Fibroblast of lung (primary cell): ENCODE measurements at regions not wholly inside any gene's neighbourhood (a gene's known extent, or its start where the extent isn't known, plus 50 kb on each side); places are given as distances from the start of the nearest gene placed in this dataset.
"Not testable (repeated sequence)": the region's sequence is repeated elsewhere in the genome, so short reads cannot be mapped to it uniquely, and the experiment has no call there.

Experiments used
- DNase-seq, 2 donors: peaks; one replicate each; pipeline versions ENCODE4 v3.0.0 to v3.0.0-alpha.2; 2010; ENCODE audit warnings: low read depth in 2 of 2
- H2AFZ ChIP-seq: 2 replicates; pipeline ENCODE4 v1.5.1; 2012; ENCODE audit warnings: low read length, control low read depth, inconsistent platforms
- H3K27ac ChIP-seq: 2 replicates; pipeline ENCODE4 v1.5.1; 2011; ENCODE audit warnings: low read length, control low read depth; ENCODE audit not compliant: insufficient read depth
- H3K27me3 ChIP-seq: 2 replicates; pipeline ENCODE4 v1.5.1; 2011; ENCODE audit warnings: mild to moderate bottlenecking, low read length; ENCODE audit not compliant: control insufficient read depth, insufficient read depth
- H3K36me3 ChIP-seq: 2 replicates; pipeline ENCODE4 v1.5.1; 2011; ENCODE audit warnings: low read length; ENCODE audit not compliant: control insufficient read depth, insufficient read depth
- H3K4me1 ChIP-seq: 2 replicates; pipeline ENCODE4 v1.5.1; 2011; ENCODE audit warnings: low read length; ENCODE audit not compliant: control insufficient read depth, insufficient read depth; ENCODE audit errors: extremely low read depth
- H3K4me2 ChIP-seq: 2 replicates; pipeline ENCODE4 v1.5.1; 2011; ENCODE audit warnings: low read length, control low read depth; ENCODE audit not compliant: insufficient read depth; ENCODE audit errors: extremely low read depth
- H3K4me3 ChIP-seq, 4 experiments: fragments of 200-600 bp in 1 of 4; sonication (generic) in 1 of 4; replicated peaks in 1 of 4; 2 replicates each; pipeline ENCODE4 v1.5.1; 2011 to 2016; ENCODE audit warnings: low read length in 4 of 4, low read depth in 3 of 4, mild to moderate bottlenecking in 3 of 4, control low read depth in 2 of 4, inconsistent platforms in 1 of 4, mixed read lengths in 1 of 4; ENCODE audit not compliant: insufficient read depth in 1 of 4; ENCODE audit errors: control extremely low read depth in 1 of 4
- H3K79me2 ChIP-seq: 2 replicates; pipeline ENCODE4 v1.5.1; 2012; ENCODE audit warnings: mild to moderate bottlenecking, low read length, inconsistent platforms; ENCODE audit not compliant: control insufficient read depth, insufficient read depth
- H3K9ac ChIP-seq: 2 replicates; pipeline ENCODE4 v1.5.1; 2011; ENCODE audit warnings: mild to moderate bottlenecking, low read length, control low read depth; ENCODE audit not compliant: insufficient read depth
- H3K9me3 ChIP-seq: 2 replicates; pipeline ENCODE4 v1.5.1; 2012; ENCODE audit warnings: low read depth, low read length; ENCODE audit not compliant: control insufficient read depth, insufficient read depth
- H4K20me1 ChIP-seq: 2 replicates; pipeline ENCODE4 v1.5.1; 2011; ENCODE audit warnings: low read length; ENCODE audit not compliant: control insufficient read depth, insufficient read depth; ENCODE audit errors: extremely low read depth
- EZH2 ChIP-seq: IDR thresholded peaks from 2 replicates; pipeline ENCODE4 v1.5.1; 2012; ENCODE audit warnings: low read length, control low read depth, mild to moderate bottlenecking; ENCODE audit errors: missing control alignments
- TF ChIP-seq, protein P1 (sequence below), 2 donors: IDR thresholded peaks in 1 of 2; conservative IDR thresholded peaks in 1 of 2; 1 replicate in 1 of 2; 2 replicates in 1 of 2; pipeline ENCODE4 v1.5.1; 2011 to 2012; ENCODE audit warnings: low read length in 2 of 2, control low read depth in 1 of 2, inconsistent platforms in 1 of 2, low read depth in 1 of 2, mild to moderate bottlenecking in 1 of 2

DNA sequence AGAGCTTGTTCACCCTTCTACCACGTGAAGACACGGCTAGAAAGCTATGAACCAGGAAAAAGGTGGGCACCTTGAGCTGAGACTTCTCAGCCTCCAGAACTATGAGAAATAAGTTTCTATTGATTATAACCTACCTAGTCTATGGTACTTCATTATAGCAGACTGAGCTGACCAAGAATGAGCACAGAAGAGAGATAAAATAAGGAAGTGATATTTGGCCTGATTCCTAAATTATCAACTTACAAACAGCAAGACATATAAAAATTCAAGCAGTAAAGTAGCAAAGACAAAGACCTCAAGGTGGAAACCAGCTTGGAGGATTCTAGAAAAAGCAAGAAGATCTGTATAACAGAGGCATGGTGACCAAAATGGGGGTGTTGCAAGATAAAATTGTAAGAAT, 63.9 kb upstream of the OSTN start:
- Histone ChIP-seq H3K4me3 (no peak overlapping the region), H3K9me3 (no peaks in the 10 kb centered on the region), H3K27me3 (no peaks in the 10 kb centered on the region), H4K20me1 (no peaks in the 10 kb centered on the region), H3K9ac (no peak overlapping the region), H2AFZ (no peak overlapping the region), H3K79me2 (no peaks in the 10 kb centered on the region), H3K4me1 (no peaks in the 10 kb centered on the region), H3K4me2 (no peak overlapping the region), H3K36me3 (no peaks in the 10 kb centered on the region), H3K27ac (no peak overlapping the region)
- TF ChIP-seq, protein P1, sequence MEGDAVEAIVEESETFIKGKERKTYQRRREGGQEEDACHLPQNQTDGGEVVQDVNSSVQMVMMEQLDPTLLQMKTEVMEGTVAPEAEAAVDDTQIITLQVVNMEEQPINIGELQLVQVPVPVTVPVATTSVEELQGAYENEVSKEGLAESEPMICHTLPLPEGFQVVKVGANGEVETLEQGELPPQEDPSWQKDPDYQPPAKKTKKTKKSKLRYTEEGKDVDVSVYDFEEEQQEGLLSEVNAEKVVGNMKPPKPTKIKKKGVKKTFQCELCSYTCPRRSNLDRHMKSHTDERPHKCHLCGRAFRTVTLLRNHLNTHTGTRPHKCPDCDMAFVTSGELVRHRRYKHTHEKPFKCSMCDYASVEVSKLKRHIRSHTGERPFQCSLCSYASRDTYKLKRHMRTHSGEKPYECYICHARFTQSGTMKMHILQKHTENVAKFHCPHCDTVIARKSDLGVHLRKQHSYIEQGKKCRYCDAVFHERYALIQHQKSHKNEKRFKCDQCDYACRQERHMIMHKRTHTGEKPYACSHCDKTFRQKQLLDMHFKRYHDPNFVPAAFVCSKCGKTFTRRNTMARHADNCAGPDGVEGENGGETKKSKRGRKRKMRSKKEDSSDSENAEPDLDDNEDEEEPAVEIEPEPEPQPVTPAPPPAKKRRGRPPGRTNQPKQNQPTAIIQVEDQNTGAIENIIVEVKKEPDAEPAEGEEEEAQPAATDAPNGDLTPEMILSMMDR (conservative IDR thresholded peaks at IDR 0.05 in 1 of 2, IDR thresholded peaks at IDR 0.05 in 1 of 2; ENCODE audit: low read depth in 1 of 2, low read length in 2 of 2): no peak
- TF ChIP-seq EZH2: no peak
- DNase-seq: no peak

DNA sequence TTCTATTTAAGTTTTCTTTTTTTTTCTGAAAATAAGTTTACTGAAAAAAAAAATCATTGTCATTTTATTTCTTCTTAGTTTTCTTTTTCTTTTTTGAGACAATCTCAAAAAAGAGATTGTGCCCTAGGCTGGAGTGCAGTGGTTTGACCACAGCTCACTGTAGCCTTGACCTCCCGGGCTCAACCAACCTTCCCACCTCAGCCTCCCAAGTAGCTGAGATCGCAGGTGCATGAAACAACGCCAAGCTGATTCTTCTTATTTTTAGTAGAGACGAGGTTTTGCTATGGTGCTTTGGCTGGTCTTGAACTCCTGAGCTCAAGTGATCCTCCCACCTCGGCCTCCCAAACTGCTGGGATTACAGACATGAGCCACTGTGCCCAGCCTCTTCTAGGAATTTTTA, 65.7 kb upstream of the OSTN start:
- no peak overlapping the region for H3K27ac ChIP-seq
- no peak overlapping the region for H3K9ac ChIP-seq
- H3K4me2 ChIP-seq: no peak overlapping the region
- H3K27me3 ChIP-seq: no peaks in the 10 kb centered on the region
- H3K79me2 ChIP-seq: no peaks in the 10 kb centered on the region
- no peaks in the 10 kb centered on the region for H3K36me3 ChIP-seq
- H2AFZ ChIP-seq: no peak overlapping the region
- DNase-seq: no peak
- no peaks in the 10 kb centered on the region for H4K20me1 ChIP-seq
- H3K4me1 ChIP-seq: no peaks in the 10 kb centered on the region
- H3K9me3 ChIP-seq: no peaks in the 10 kb centered on the region
- H3K4me3 ChIP-seq: no peak overlapping the region
- TF ChIP-seq, protein P1 (conservative IDR thresholded peaks at IDR 0.05 in 1 of 2, IDR thresholded peaks at IDR 0.05 in 1 of 2; ENCODE audit: low read depth in 1 of 2, low read length in 2 of 2): no peak
- TF ChIP-seq EZH2: no peak

DNA sequence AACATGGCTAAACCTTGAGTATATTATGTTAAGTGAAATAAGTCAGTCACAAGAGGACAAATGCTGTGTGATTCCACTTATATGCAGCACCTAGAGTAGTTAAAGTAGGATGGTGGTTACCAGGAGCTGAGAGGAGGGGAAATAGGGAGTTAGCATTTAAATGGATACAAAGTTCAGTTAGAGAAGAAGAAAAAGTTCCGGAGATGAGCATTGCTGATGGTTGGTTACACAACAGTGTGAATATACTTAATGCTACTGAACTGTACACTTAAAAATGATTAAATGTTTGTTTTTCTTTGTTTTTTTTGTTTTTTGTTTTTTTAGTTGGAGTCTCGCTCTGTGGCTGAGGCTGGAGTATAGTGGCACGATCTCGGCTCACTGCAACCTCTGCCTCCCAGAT, 67.7 kb upstream of the OSTN start:
- no peaks in the 10 kb centered on the region for H3K27me3 ChIP-seq
- no peaks in the 10 kb centered on the region for H3K9me3 ChIP-seq
- TF ChIP-seq, protein P1 (conservative IDR thresholded peaks at IDR 0.05 in 1 of 2, IDR thresholded peaks at IDR 0.05 in 1 of 2; ENCODE audit: low read depth in 1 of 2, low read length in 2 of 2): no peak
- TF ChIP-seq EZH2: no peak
- no peak overlapping the region for H3K27ac ChIP-seq
- H3K4me3 ChIP-seq: no peak overlapping the region
- no peak for DNase-seq
- no peak overlapping the region for H3K9ac ChIP-seq
- no peaks in the 10 kb centered on the region for H3K36me3 ChIP-seq
- H4K20me1 ChIP-seq: no peaks in the 10 kb centered on the region
- no peaks in the 10 kb centered on the region for H3K4me1 ChIP-seq
- no peaks in the 10 kb centered on the region for H3K79me2 ChIP-seq
- H2AFZ ChIP-seq: no peak overlapping the region
- no peak overlapping the region for H3K4me2 ChIP-seq

DNA sequence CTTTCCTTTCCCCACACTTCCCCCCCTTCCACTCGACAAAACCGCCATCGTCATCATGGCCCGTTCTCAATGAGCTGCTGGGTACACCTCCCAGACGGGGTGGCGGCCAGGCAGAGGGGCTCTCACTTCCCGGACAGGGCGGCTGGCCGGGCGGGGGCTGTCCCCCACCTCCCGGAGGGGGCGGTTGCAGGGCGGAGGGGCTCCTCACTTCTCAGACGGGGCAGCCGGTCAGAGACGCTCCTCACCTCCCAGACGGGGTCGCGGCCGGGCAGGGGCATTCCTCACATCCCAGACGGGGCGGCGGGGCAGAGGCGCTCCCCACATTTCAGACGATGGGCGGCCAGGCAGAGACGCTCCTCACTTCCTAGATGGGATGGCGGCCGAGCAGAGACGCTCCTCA, 74.2 kb upstream of the OSTN start:
- H3K4me1 ChIP-seq, H3K27ac ChIP-seq, H3K9ac ChIP-seq: not testable (repeated sequence)

More for the DNA sequence above, 74.2 kb upstream of the OSTN start:
- not testable (repeated sequence) for H3K79me2 ChIP-seq, H3K9me3 ChIP-seq, H3K4me3 ChIP-seq, H3K36me3 ChIP-seq, H3K4me2 ChIP-seq, H4K20me1 ChIP-seq, H3K27me3 ChIP-seq, DNase-seq, H2AFZ ChIP-seq
